ENCODE measurements at regions not wholly inside any gene's neighbourhood (a gene's known extent, or its start where the extent isn't known, plus 50 kb on each side); places are given as distances from the start of the nearest gene placed in this dataset.

DNA sequence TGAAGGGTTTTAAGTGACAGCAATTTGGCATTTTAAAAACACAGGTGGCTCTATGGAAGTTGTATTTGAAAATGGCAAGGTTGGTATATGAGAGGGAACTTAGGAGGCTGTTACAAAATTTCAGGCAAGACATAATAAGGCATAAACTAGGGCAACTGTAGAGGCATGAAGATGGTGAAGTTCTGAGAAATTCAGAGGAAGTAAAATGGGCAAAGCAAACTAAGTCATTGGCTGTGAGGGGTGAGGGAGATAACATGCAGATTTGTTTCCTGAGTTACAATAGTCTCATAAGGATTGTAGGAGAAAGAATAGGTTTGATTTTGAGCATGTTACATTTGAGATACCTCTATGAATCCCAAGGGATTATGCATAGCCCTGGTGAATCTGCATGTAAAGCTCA, 302.9 kb upstream of the ARHGEF26 start:
- TF ChIP-seq, protein P1, sequence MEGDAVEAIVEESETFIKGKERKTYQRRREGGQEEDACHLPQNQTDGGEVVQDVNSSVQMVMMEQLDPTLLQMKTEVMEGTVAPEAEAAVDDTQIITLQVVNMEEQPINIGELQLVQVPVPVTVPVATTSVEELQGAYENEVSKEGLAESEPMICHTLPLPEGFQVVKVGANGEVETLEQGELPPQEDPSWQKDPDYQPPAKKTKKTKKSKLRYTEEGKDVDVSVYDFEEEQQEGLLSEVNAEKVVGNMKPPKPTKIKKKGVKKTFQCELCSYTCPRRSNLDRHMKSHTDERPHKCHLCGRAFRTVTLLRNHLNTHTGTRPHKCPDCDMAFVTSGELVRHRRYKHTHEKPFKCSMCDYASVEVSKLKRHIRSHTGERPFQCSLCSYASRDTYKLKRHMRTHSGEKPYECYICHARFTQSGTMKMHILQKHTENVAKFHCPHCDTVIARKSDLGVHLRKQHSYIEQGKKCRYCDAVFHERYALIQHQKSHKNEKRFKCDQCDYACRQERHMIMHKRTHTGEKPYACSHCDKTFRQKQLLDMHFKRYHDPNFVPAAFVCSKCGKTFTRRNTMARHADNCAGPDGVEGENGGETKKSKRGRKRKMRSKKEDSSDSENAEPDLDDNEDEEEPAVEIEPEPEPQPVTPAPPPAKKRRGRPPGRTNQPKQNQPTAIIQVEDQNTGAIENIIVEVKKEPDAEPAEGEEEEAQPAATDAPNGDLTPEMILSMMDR (IDR thresholded peaks at IDR 0.05; ENCODE audit: low read depth, low read length, poor library complexity, severe bottlenecking) = no peak
- TF ChIP-seq EZH2phosphoT487 (IDR thresholded peaks at IDR 0.05; ENCODE audit: borderline replicate concordance, low read length) = no peak
